NCI-H82 treated with DMSO at 0.1 percent for 48 hours (cell line): ENCODE measurements at regions not wholly inside any gene's neighbourhood (a gene's known extent, or its start where the extent isn't known, plus 50 kb on each side); places are given as distances from the start of the nearest gene placed in this dataset.
"Not testable (repeated sequence)": the region's sequence is repeated elsewhere in the genome, so short reads cannot be mapped to it uniquely, and the experiment has no call there.

ENCODE experiments used
- DNase-seq: peaks from one replicate; lab custom pipeline; 2025; ENCODE audit not compliant: unreplicated experiment; lab: John Stamatoyannopoulos, UW

DNA sequence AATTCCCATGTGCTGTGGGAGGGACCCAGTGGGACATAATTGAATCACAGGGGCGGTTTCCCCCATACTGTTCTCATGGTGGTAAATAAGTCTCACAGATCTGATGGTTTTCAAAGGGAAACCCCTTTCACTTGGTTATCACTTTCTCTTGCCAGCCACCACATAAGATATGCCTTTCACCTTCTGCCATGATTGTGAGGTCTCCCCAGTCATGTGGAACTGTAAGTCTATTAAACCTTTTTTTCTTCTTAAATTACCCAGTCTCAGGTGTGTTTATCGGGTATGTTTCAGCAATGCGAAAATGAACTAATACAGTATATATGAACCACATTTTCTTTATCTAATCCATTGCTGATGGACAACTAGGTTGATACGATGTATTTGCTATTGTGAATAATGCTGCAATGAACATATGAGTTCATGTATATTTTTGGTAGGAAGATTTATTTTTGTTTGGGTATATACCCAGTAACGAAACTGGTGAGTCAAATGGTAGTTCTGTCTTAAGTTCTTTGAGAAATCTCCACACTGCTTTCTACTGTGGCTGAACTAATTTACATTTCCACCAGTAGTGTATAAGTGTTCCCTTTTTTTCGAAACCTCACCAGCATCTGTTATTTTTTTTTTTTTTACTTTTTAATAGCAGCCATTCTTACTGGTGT is 70.0 kb upstream of the HGF start:
- no peak for DNase-seq

GRCh38 chr7:81833401-81833800 is 63.6 kb upstream of the HGF start:
- no peak for DNase-seq

DNA sequence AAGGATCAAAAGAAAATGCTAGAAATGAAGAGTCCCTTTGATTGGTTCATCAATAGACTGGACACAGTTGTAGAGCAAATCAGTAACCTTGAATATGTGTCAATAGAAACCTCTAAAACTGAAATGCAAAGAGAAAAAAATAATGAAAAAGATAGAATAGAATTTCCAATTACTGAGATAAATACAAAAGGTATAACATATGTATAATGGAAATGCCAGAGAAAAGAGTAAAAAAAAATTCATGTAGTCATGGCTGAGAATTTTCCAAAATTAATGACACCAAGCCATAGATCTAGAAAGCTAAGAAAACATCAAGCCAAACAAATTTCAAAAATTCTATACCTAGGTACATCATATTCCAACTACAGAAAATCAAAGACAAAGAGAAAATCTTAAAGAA is 62.0 kb upstream of the HGF start:
- DNase-seq: no peak

DNA sequence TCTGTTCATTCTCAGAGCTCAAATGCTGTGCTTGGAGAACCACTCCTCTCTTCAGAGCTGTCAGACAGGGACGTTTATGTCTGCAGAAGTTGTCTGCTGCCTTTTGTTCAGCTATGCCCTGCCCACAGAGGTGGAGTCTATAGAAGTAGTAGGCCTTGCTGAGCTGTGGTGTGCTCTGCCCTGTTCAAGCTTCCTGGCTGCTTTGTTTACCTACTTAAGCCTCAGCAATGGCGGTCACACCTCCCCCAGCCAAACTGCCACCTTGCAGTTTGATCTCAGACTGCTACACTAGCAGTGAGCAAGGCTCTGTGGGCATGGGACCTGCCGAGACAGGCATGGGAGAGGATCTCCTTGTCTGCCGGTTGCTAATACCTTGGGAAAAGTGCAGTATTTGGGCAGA is 59.7 kb upstream of the HGF start:
- not testable (repeated sequence) for DNase-seq

- DNase-seq: peak; percentile 84
Measured at GRCh38 chr7:81822811-81823210, 53.0 kb upstream of the HGF start.

DNA sequence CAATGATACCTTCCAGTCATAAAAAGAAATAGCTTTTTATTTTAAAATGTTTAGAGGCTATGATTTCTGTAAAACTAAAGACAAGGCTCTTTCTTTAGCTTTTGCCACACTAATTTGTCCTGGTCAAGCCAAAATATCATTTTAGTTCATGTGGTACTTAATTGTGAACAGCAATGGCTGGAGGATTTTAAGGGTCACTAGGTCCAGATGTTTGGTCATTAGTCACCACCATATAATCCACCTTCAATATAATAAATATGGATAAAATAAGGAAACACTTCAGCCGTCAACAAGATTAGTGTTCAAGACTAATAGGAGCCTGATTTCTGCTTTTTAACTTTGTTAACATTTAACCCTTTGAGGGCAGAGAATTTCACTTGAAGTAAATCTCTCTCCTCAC is 50.0 kb upstream of the HGF start:
- no peak for DNase-seq
